ENCODE measurements at regions not wholly inside any gene's neighbourhood (a gene's known extent, or its start where the extent isn't known, plus 50 kb on each side); places are given as distances from the start of the nearest gene placed in this dataset.

GRCh38 chr4:60808726-60809485 lies 391.2 kb upstream of the ADGRL3 start:
- TF ChIP-seq CTCF (conservative IDR thresholded peaks at IDR 0.05; ENCODE audit: low read depth in 2 of 2) (no peak), POLR2AphosphoS5 (IDR thresholded peaks at IDR 0.05; ENCODE audit: low read depth) (no peak), ZNF331 (CRISPR knock-in tag; IDR thresholded peaks at IDR 0.05; ENCODE audit: low read depth) (no peak), EZH2phosphoT487 (IDR thresholded peaks at IDR 0.05; ENCODE audit: unreplicated experiment) (no peak)
